ENCODE measurements at regions not wholly inside any gene's neighbourhood (a gene's known extent, or its start where the extent isn't known, plus 50 kb on each side); places are given as distances from the start of the nearest gene placed in this dataset.

GRCh38 chr17:68812876-68813584 is 142.2 kb downstream of the ABCA8 start:
- no peak for DNase-seq

- DNase-seq = no peak
Observed at GRCh38 chr17:68809148-68809547, 146.0 kb downstream of the ABCA8 start.

GRCh38 chr17:68807998-68808772 is 147.0 kb downstream of the ABCA8 start:
- DNase-seq = no peak

DNA sequence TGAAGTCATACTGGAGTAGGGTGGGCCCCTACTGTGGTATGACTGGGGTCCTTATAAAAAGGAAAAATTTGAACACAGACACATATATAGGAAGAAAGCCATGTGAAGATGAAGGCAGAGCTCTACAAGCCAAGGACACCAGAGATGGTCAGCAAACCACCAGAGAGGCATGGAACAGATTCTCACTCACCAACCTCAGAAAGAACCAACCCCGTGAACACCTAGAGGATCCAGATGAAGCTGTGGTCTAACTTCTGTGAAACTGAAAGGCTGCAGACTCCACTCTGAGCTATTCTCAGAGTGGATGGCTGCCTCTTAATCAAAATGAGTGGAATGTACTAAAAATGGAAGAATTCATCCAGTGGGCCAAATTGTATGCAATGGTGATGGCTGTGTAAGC is 149.6 kb downstream of the ABCA8 start:
- no peak for DNase-seq

DNA sequence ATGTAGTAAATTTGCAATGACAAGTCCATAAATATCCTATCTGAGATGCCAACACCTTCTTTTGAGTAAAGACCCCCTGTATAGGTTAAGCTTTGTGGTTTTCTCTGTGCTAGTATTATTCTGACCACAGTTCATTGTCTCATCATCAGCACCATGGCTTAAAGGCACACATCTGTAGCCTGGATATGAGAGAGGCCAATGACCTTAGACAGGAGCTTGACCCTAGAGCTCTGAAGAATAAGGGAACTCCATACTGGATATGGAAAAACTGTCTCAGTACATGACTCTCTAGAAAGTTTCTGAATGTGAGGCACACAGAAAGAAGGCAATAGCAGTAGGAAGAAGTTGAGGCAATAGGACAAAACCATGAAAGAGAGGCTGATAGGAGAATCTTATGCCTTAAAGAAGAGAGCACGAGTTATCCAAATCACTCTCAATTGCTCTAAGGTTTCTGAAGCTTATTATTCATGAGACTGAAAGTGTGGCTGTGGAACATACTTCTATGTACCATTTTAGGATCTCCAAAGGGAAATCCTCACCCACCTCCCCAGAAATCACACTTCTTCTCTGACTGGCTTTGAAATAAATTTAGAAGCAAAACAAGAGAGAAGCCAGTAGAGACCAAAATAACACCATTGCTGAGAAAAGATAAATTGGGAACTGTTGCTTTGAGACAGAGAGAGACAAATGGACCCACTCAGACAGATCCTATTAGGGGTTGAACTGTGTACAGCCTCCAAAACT is 150.2 kb downstream of the ABCA8 start:
- no peak for DNase-seq

GRCh38 chr17:68803164-68803929 is 151.8 kb downstream of the ABCA8 start:
- no peak for DNase-seq

GRCh38 chr17:68801335-68802247 is 153.6 kb downstream of the ABCA8 start:
- DNase-seq = no peak

DNA sequence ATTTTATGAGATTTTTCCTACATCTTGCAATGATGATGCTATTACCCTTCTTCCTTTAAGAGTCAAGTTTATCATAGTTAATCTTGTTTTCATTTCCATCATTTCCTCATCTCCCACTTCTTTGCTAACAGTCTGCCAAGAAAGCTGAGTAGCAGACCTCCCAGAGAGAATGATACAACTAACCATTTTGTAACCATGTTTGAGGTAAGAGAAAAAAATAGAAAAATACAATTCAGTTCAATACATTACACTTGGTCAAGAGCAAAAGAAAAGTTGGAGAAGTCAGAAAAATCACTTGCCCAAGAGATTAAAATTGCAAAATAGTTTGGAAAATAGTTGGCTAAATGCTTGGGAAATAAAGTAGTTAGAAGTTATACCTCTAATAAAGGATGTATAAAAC is 154.4 kb downstream of the ABCA8 start:
- no peak for DNase-seq

DNA sequence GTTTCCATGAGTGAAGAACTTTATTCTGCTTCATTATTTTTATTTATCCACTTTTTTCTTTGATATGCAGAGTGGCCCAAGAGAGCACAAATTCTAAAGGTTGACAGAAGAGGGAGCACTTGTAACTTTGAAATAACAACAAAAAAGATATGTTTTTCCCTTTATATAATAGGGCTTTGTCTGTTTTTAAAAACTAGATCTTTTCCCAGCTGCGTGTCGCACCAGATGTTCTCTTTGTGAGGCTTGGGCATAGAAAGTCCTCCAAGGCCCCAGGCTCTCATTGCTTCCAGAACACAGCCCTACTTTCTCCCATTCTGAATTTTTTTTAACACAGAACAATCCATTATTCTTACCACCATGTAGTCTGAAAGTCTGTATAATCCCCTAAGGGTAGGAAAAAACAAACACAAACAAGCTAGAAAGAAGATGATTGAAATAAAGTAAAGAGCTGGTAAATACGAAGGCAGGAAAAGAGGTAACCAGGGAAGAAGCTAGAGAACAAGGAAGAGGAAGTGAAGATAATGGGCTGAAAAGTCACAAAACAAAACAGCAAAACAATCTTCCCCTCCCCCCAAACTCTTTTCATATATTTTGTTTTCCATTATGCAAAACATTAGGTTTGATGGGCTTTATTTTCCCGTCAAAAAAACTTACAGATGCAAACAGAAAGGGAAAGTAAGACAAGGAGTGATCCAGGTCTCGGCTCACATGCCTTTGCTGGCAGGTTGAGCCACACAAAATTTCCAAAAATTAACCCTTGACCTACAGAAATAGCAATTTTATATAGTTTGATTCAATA is 160.4 kb downstream of the ABCA8 start:
- DNase-seq = no peak

DNA sequence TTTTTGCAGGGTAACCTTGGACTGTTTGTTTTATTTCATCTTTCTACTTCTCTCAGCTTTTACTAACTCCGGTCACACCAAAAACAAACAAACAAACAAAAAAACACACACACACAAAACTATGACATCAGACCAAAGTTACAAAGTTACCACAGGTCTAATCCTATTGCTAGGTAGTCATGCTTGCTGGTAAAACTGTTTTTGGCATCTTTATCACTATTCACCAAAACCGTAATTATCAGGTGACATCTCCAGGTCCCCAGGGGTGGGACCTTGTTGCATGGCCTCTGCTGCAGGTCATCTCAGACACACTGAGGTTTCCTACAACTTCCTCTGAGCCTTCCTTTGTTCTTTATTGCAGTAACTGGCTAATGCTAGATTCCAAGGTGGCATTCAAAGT is 162.3 kb downstream of the ABCA8 start:
- DNase-seq = no peak

- no peak for DNase-seq
Observed at GRCh38 chr17:68792042-68792685, 163.0 kb downstream of the ABCA8 start.

- DNase-seq = no peak
Observed at GRCh38 chr17:68790931-68791330, 164.3 kb downstream of the ABCA8 start.

- DNase-seq = no peak
Observed at GRCh38 chr17:68790492-68790891, 164.7 kb downstream of the ABCA8 start.

GRCh38 chr17:68789203-68789962 is 165.8 kb downstream of the ABCA8 start:
- no peak for DNase-seq

- DNase-seq = no peak
Observed at GRCh38 chr17:68785565-68786486, 169.4 kb downstream of the ABCA8 start.

- DNase-seq = no peak
Observed at GRCh38 chr17:68784431-68784830, 170.8 kb downstream of the ABCA8 start.

DNA sequence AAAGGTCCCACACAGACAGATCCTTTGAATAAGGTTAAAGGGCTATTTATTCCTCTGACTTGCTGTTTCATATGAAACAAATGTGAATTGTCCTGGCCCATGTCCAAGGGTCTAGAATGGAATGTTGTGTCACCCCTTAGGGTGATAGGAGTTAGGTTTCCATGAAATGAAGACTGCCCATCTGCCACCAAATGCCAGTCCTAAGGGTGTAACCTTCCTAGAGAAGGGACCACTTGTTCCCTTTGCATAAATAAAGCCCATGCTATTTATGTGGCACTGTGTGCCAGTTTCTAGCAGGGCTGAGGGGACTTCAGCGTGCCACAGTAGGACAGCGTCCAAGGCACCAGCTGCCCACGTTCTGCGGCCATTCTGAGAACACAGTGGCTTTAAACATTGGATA is 171.3 kb downstream of the ABCA8 start:
- no peak for DNase-seq

GRCh38 chr17:68782789-68783188 is 172.4 kb downstream of the ABCA8 start:
- no peak for DNase-seq

DNA sequence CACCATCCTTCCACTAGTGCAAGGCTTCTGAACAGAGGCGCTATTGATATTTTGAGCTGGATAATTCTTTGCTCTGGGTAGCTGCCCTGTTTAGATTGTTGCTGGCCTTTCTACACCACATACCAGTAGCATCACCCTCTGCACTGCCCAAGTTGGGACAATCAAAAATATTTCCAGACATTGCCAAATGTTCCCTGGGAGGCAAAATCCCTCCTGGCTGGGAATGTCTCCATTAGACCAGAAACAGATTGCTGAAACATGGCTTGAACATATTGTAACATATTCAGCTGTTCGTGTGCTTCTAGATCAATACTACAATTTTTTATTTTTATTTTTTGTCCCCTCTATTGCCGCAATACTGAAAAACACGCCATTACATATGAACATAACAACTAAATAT is 174.6 kb downstream of the ABCA8 start:
- DNase-seq = no peak
